IPS-18a (cell line): ENCODE measurements at regions not wholly inside any gene's neighbourhood (a gene's known extent, or its start where the extent isn't known, plus 50 kb on each side); places are given as distances from the start of the nearest gene placed in this dataset.

Source experiments
- H3K27ac ChIP-seq: one replicate; pipeline ENCODE4 v1.5.1; 2013; ENCODE audit warnings: low read length
- H3K27me3 ChIP-seq: one replicate; pipeline ENCODE4 v1.6.1; 2013; ENCODE audit warnings: mild to moderate bottlenecking, low read length; ENCODE audit not compliant: control insufficient read depth, insufficient read depth
- H3K36me3 ChIP-seq: one replicate; pipeline ENCODE4 v1.6.1; 2013; ENCODE audit warnings: low read depth, low read length; ENCODE audit not compliant: control insufficient read depth
- H3K4me1 ChIP-seq: one replicate; pipeline ENCODE4 v1.6.1; 2013; ENCODE audit warnings: low read depth, low read length; ENCODE audit not compliant: control insufficient read depth
- H3K4me3 ChIP-seq: one replicate; pipeline ENCODE4 v1.5.1; 2013; ENCODE audit warnings: low read length
- H3K9ac ChIP-seq: one replicate; pipeline ENCODE4 v1.6.1; 2013; ENCODE audit warnings: mild to moderate bottlenecking, low read length, moderate library complexity
- H3K9me3 ChIP-seq: one replicate; pipeline ENCODE4 v1.6.1; 2013; ENCODE audit warnings: low read depth, low read length; ENCODE audit not compliant: control insufficient read depth

- Histone ChIP-seq H3K4me3 (no peak overlapping the region), H3K9ac (no peak overlapping the region), H3K27ac (no peak overlapping the region), H3K27me3 (no peaks in the 10 kb centered on the region), H3K9me3 (no peaks in the 10 kb centered on the region), H3K4me1 (no peaks in the 10 kb centered on the region), H3K36me3 (no peaks in the 10 kb centered on the region)
Measured at GRCh38 chr5:30687461-30687860, 506.0 kb upstream of the CDH6 start.

GRCh38 chr5:30686530-30686929, 507.0 kb upstream of the CDH6 start:
- Histone ChIP-seq H3K27me3 (no peaks in the 10 kb centered on the region), H3K27ac (no peak overlapping the region), H3K4me3 (no peak overlapping the region), H3K9ac (no peak overlapping the region), H3K36me3 (no peaks in the 10 kb centered on the region), H3K4me1 (no peaks in the 10 kb centered on the region), H3K9me3 (no peaks in the 10 kb centered on the region)

- no peaks in the 10 kb centered on the region for H3K4me1 ChIP-seq
- H3K36me3 ChIP-seq: no peaks in the 10 kb centered on the region
- H3K9ac ChIP-seq: no peak overlapping the region
- H3K9me3 ChIP-seq: peaks cover 3% of the 10 kb centered on the region
- H3K27ac ChIP-seq: no peak overlapping the region
- no peaks in the 10 kb centered on the region for H3K27me3 ChIP-seq
- H3K4me3 ChIP-seq: no peak overlapping the region
Measured at GRCh38 chr5:30676223-30676840, 517.2 kb upstream of the CDH6 start.

- H3K4me1 ChIP-seq: peaks cover 9% of the 10 kb centered on the region
- no peaks in the 10 kb centered on the region for H3K9me3 ChIP-seq
- H3K36me3 ChIP-seq: no peaks in the 10 kb centered on the region
- H3K4me3 ChIP-seq: no peak overlapping the region
- H3K27me3 ChIP-seq: no peaks in the 10 kb centered on the region
- H3K27ac ChIP-seq: no peak overlapping the region
- H3K9ac ChIP-seq: no peak overlapping the region
Measured at GRCh38 chr5:30667293-30667692, 526.2 kb upstream of the CDH6 start.

GRCh38 chr5:30663536-30663935, 530.0 kb upstream of the CDH6 start:
- Histone ChIP-seq H3K9ac (no peak overlapping the region), H3K36me3 (no peaks in the 10 kb centered on the region), H3K4me3 (no peak overlapping the region), H3K9me3 (no peaks in the 10 kb centered on the region), H3K27me3 (no peaks in the 10 kb centered on the region), H3K4me1 (peaks cover 16% of the 10 kb centered on the region), H3K27ac (no peak overlapping the region)

GRCh38 chr5:30662373-30662772, 531.1 kb upstream of the CDH6 start:
- Histone ChIP-seq H3K27ac (no peak overlapping the region), H3K4me1 (peaks cover 16% of the 10 kb centered on the region), H3K27me3 (no peaks in the 10 kb centered on the region), H3K4me3 (no peak overlapping the region), H3K9ac (no peak overlapping the region), H3K9me3 (no peaks in the 10 kb centered on the region), H3K36me3 (no peaks in the 10 kb centered on the region)

- Histone ChIP-seq H3K9me3 (no peaks in the 10 kb centered on the region), H3K27me3 (no peaks in the 10 kb centered on the region), H3K9ac (no peak overlapping the region), H3K36me3 (no peaks in the 10 kb centered on the region), H3K4me1 (peaks cover 16% of the 10 kb centered on the region), H3K27ac (no peak overlapping the region), H3K4me3 (no peak overlapping the region)
Measured at GRCh38 chr5:30661730-30662129, 531.8 kb upstream of the CDH6 start.

- no peaks in the 10 kb centered on the region for H3K9me3 ChIP-seq
- no peak overlapping the region for H3K27ac ChIP-seq
- no peaks in the 10 kb centered on the region for H3K36me3 ChIP-seq
- H3K4me3 ChIP-seq: no peak overlapping the region
- peaks cover 16% of the 10 kb centered on the region for H3K4me1 ChIP-seq
- H3K9ac ChIP-seq: no peak overlapping the region
- no peaks in the 10 kb centered on the region for H3K27me3 ChIP-seq
Measured at GRCh38 chr5:30659417-30659816, 534.1 kb upstream of the CDH6 start.

GRCh38 chr5:30650311-30650710, 543.2 kb upstream of the CDH6 start:
- Histone ChIP-seq H3K27ac (no peak overlapping the region), H3K9ac (no peak overlapping the region), H3K9me3 (no peaks in the 10 kb centered on the region), H3K36me3 (no peaks in the 10 kb centered on the region), H3K4me1 (no peaks in the 10 kb centered on the region), H3K4me3 (no peak overlapping the region), H3K27me3 (no peaks in the 10 kb centered on the region)

- Histone ChIP-seq H3K4me1 (no peaks in the 10 kb centered on the region), H3K9me3 (peaks cover 3% of the 10 kb centered on the region), H3K27ac (no peak overlapping the region), H3K9ac (no peak overlapping the region), H3K27me3 (no peaks in the 10 kb centered on the region), H3K36me3 (no peaks in the 10 kb centered on the region), H3K4me3 (no peak overlapping the region)
Measured at GRCh38 chr5:30638899-30639298, 554.6 kb upstream of the CDH6 start.

GRCh38 chr5:30627945-30628344, 565.5 kb upstream of the CDH6 start:
- Histone ChIP-seq H3K36me3 (no peaks in the 10 kb centered on the region), H3K9me3 (peaks cover 4% of the 10 kb centered on the region), H3K9ac (no peak overlapping the region), H3K27me3 (no peaks in the 10 kb centered on the region), H3K27ac (no peak overlapping the region), H3K4me1 (no peaks in the 10 kb centered on the region), H3K4me3 (no peak overlapping the region)

- no peak overlapping the region for H3K4me3 ChIP-seq
- no peaks in the 10 kb centered on the region for H3K4me1 ChIP-seq
- H3K36me3 ChIP-seq: no peaks in the 10 kb centered on the region
Measured at GRCh38 chr5:30626557-30626956, 566.9 kb upstream of the CDH6 start.

More at GRCh38 chr5:30626557-30626956, 566.9 kb upstream of the CDH6 start:
- H3K9ac ChIP-seq: no peak overlapping the region
- no peaks in the 10 kb centered on the region for H3K27me3 ChIP-seq
- peaks cover 4% of the 10 kb centered on the region for H3K9me3 ChIP-seq
- H3K27ac ChIP-seq: no peak overlapping the region
